ENCODE measurements at regions not wholly inside any gene's neighbourhood (a gene's known extent, or its start where the extent isn't known, plus 50 kb on each side); places are given as distances from the start of the nearest gene placed in this dataset.

DNA sequence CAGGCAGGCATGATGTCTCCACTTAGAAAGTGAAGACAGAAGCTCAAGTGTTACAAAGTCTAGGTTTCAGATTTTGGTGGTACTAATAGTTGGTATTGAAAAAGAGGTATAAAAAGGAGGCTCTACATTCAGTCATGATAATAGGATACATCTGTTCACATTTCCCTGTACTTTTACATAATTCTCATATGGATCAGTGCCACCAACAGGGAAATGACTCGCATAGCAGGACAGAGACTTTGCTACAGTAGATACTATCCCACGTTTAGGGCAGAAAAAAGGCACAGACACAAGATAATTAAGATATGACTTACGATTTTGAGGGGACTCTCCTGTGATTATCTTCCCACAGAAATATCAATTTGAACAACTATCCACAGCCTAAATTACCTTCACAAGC, 1062.9 kb upstream of the EPHA6 start:
- Histone ChIP-seq H3K36me3 (ENCODE audit: control insufficient read depth, low read length) (no peaks in the 10 kb centered on the region), H3K9me3 (ENCODE audit: control insufficient read depth, insufficient read depth, low read length) (no peaks in the 10 kb centered on the region), H3F3A (ENCODE audit: control insufficient read depth, insufficient read depth) (no peaks in the 10 kb centered on the region), H3K4me1 (ENCODE audit: control insufficient read depth, low read length) (no peaks in the 10 kb centered on the region), H3K27ac (ENCODE audit: low read depth, low read length) (no peak overlapping the region), H3K4me2 (ENCODE audit: low read length) (no peak overlapping the region), H3K4me3 (ENCODE audit: low read length) (no peak overlapping the region), H3K9me2 (replicated peaks; ENCODE audit: control insufficient read depth, low read length) (no peaks in the 10 kb centered on the region), H3K79me2 (ENCODE audit: control insufficient read depth, low read length) (no peaks in the 10 kb centered on the region), H4K20me1 (ENCODE audit: control insufficient read depth, insufficient read depth, low read depth, low read length) (no peaks in the 10 kb centered on the region), H3K27me3 (ENCODE audit: control insufficient read depth, low read length) (no peaks in the 10 kb centered on the region)
- TF ChIP-seq, protein P1, sequence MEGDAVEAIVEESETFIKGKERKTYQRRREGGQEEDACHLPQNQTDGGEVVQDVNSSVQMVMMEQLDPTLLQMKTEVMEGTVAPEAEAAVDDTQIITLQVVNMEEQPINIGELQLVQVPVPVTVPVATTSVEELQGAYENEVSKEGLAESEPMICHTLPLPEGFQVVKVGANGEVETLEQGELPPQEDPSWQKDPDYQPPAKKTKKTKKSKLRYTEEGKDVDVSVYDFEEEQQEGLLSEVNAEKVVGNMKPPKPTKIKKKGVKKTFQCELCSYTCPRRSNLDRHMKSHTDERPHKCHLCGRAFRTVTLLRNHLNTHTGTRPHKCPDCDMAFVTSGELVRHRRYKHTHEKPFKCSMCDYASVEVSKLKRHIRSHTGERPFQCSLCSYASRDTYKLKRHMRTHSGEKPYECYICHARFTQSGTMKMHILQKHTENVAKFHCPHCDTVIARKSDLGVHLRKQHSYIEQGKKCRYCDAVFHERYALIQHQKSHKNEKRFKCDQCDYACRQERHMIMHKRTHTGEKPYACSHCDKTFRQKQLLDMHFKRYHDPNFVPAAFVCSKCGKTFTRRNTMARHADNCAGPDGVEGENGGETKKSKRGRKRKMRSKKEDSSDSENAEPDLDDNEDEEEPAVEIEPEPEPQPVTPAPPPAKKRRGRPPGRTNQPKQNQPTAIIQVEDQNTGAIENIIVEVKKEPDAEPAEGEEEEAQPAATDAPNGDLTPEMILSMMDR (IDR thresholded peaks at IDR 0.05; ENCODE audit: low read depth, low read length, poor library complexity, severe bottlenecking): no peak
- TF ChIP-seq EZH2phosphoT487 (IDR thresholded peaks at IDR 0.05; ENCODE audit: borderline replicate concordance, low read length): no peak

DNA sequence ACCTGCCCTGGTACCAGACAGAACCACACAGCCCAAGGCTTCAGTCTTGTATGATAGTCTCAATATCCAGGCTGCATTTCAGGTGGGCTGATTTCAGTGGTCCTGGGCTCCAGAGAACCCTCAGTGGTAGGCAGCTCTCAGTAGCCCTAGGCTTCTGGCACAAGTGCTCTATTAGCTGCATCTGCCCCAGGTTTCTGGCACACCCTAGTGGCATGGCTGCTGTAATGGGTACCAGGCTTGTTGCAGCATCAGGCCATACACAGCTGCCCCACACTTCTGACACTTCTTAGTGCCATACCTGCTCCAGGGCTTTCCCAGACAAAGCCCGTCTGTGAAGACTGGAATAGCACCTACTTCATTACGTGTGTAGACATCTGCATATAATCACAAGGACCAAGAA, 1062.2 kb upstream of the EPHA6 start:
- H3F3A ChIP-seq (ENCODE audit: control insufficient read depth, insufficient read depth): no peaks in the 10 kb centered on the region
- no peaks in the 10 kb centered on the region for H3K27me3 ChIP-seq (ENCODE audit: control insufficient read depth, low read length)
- no peaks in the 10 kb centered on the region for H3K9me2 ChIP-seq (replicated peaks; ENCODE audit: control insufficient read depth, low read length)
- H3K4me3 ChIP-seq (ENCODE audit: low read length): no peak overlapping the region
- no peak overlapping the region for H3K4me2 ChIP-seq (ENCODE audit: low read length)
- H3K79me2 ChIP-seq (ENCODE audit: control insufficient read depth, low read length): no peaks in the 10 kb centered on the region
- H3K27ac ChIP-seq (ENCODE audit: low read depth, low read length): no peak overlapping the region
- no peaks in the 10 kb centered on the region for H3K9me3 ChIP-seq (ENCODE audit: control insufficient read depth, insufficient read depth, low read length)
- no peaks in the 10 kb centered on the region for H3K4me1 ChIP-seq (ENCODE audit: control insufficient read depth, low read length)
- no peaks in the 10 kb centered on the region for H3K36me3 ChIP-seq (ENCODE audit: control insufficient read depth, low read length)
- TF ChIP-seq EZH2phosphoT487 (IDR thresholded peaks at IDR 0.05; ENCODE audit: borderline replicate concordance, low read length): no peak
- TF ChIP-seq, protein P1 (IDR thresholded peaks at IDR 0.05; ENCODE audit: low read depth, low read length, poor library complexity, severe bottlenecking): no peak
- no peaks in the 10 kb centered on the region for H4K20me1 ChIP-seq (ENCODE audit: control insufficient read depth, insufficient read depth, low read depth, low read length)

DNA sequence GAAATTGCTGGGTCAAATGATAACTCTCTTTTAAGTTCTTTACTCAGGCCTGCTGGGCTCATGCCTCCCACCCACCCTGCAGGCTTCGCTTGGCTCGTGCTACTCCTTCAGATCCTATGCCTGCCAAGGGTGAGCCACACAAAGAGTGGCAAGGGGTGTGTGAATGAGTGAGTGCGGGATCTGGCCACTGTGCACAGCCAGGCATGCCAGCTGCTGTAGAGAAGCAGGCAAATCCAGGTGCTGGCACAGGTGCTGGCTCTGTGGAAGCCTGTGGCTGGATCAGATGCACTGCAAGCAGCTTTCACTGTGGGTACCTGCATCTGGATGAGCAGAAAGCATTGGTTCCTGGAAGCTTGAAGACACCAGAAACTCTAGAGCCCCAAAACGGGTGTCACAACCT, 1055.7 kb upstream of the EPHA6 start:
- H3K27me3 ChIP-seq (ENCODE audit: control insufficient read depth, low read length): no peaks in the 10 kb centered on the region
- H3K9me2 ChIP-seq (replicated peaks; ENCODE audit: control insufficient read depth, low read length): no peaks in the 10 kb centered on the region
- TF ChIP-seq, protein P1 (IDR thresholded peaks at IDR 0.05; ENCODE audit: low read depth, low read length, poor library complexity, severe bottlenecking): no peak
- no peaks in the 10 kb centered on the region for H3K36me3 ChIP-seq (ENCODE audit: control insufficient read depth, low read length)
- no peak overlapping the region for H3K4me3 ChIP-seq (ENCODE audit: low read length)
- H3K27ac ChIP-seq (ENCODE audit: low read depth, low read length): no peak overlapping the region
- H3F3A ChIP-seq (ENCODE audit: control insufficient read depth, insufficient read depth): no peaks in the 10 kb centered on the region
- H3K4me1 ChIP-seq (ENCODE audit: control insufficient read depth, low read length): no peaks in the 10 kb centered on the region
- H3K4me2 ChIP-seq (ENCODE audit: low read length): no peak overlapping the region
- no peaks in the 10 kb centered on the region for H4K20me1 ChIP-seq (ENCODE audit: control insufficient read depth, insufficient read depth, low read depth, low read length)
- no peaks in the 10 kb centered on the region; the same call in 1 of the 2 replicates for H3K9me3 ChIP-seq (ENCODE audit: control insufficient read depth, insufficient read depth, low read length)
- H3K79me2 ChIP-seq (ENCODE audit: control insufficient read depth, low read length): no peaks in the 10 kb centered on the region

All from DOHH2 (cell line).